ENCODE measurements at regions not wholly inside any gene's neighbourhood (a gene's known extent, or its start where the extent isn't known, plus 50 kb on each side); places are given as distances from the start of the nearest gene placed in this dataset.

- Mint-ChIP-seq H3K27ac (ENCODE audit: unreplicated experiment) (no peak overlapping the region), H3K4me1 (ENCODE audit: low read depth, unreplicated experiment) (no peaks in the 10 kb centered on the region), H3K36me3 (ENCODE audit: insufficient read depth, unreplicated experiment) (no peaks in the 10 kb centered on the region), H3K27me3 (ENCODE audit: insufficient read depth, unreplicated experiment) (no peaks in the 10 kb centered on the region), H3K4me3 (ENCODE audit: unreplicated experiment) (no peak overlapping the region), H3K9me3 (ENCODE audit: unreplicated experiment) (no peaks in the 10 kb centered on the region)
- ChIA-PET CTCF (no interaction called here), POLR2A (no interaction called here)
- H3K27me3 ChIP-seq (replicated peaks; ENCODE audit: control insufficient read depth, insufficient read depth, low read length), result no peaks in the 10 kb centered on the region
- H3K4me1 ChIP-seq, result no peaks in the 10 kb centered on the region
- no peaks in the 10 kb centered on the region for H3K36me3 ChIP-seq (ENCODE audit: control insufficient read depth, insufficient read depth, low read length)
- no peaks in the 10 kb centered on the region for H3K9me3 ChIP-seq
- TF ChIP-seq, protein P1, sequence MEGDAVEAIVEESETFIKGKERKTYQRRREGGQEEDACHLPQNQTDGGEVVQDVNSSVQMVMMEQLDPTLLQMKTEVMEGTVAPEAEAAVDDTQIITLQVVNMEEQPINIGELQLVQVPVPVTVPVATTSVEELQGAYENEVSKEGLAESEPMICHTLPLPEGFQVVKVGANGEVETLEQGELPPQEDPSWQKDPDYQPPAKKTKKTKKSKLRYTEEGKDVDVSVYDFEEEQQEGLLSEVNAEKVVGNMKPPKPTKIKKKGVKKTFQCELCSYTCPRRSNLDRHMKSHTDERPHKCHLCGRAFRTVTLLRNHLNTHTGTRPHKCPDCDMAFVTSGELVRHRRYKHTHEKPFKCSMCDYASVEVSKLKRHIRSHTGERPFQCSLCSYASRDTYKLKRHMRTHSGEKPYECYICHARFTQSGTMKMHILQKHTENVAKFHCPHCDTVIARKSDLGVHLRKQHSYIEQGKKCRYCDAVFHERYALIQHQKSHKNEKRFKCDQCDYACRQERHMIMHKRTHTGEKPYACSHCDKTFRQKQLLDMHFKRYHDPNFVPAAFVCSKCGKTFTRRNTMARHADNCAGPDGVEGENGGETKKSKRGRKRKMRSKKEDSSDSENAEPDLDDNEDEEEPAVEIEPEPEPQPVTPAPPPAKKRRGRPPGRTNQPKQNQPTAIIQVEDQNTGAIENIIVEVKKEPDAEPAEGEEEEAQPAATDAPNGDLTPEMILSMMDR (IDR thresholded peaks at IDR 0.05; ENCODE audit: insufficient read depth in 1 of 2, low read depth in 1 of 2, low read length in 1 of 2, severe bottlenecking in 1 of 2, unreplicated experiment in 1 of 2), result no peak
- DNase-seq, result no peak
- intact Hi-C loops (cut with micrococcal nuclease; ENCODE audit: unreplicated experiment), result no loop called here
- no TSS peak for BruUV-seq (replicated peaks)
- H3K4me3 ChIP-seq (ENCODE audit: low read depth, low read length), result no peak overlapping the region
These were observed 88.6 kb downstream of the GLI2 start for GRCh38 chr2:120824246-120824645.

DNA sequence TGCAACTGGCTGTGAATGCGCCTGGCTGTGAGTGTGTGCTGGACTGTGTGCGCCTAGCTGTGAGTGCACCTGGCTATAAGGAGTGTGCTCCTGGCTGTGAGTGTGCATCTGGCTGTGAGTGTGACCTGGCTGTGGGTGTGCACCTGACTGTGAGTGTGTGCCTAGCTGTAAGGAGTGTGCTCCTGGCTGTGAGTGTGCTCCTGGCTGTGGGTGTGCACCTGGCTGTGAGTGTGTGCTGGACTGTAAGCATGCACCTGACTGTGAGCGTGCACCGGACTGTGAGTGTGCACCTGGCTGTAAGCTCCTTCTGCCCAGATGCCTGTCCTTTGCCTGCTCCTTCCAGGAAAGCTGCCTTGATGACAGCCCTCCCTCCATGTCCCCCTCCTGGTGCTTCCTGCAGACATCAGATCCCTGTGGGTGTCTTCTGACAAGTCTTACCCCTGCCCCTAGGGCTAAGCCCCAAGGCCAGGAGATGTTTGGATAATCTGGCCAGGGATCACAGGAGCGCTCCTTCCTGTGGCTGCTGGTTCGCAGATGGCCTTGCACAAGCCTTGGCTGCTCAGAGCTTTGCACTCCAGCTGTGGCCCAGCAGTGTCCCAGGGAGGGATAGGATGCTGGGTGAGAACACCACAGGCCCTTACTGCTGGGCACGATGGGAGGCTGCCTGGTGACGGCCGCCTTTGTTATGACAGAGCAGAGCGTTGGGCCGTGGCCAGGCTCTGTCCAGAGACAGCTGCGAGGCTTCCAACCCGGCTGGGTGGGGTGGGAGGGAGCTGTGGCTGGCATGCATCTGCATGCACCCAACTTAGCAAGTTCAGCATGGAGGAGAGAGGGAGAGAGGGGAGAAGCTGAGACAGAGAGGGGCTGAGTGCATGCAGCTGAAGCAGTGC, 89.9 kb downstream of the GLI2 start:
- DNase-seq, result no peak
- H3K27me3 ChIP-seq (replicated peaks; ENCODE audit: control insufficient read depth, insufficient read depth, low read length), result no peaks in the 10 kb centered on the region
- no peak overlapping the region for H3K4me3 ChIP-seq (ENCODE audit: low read depth, low read length)
- Mint-ChIP-seq H3K4me3 (ENCODE audit: unreplicated experiment) (no peak overlapping the region), H3K27ac (ENCODE audit: unreplicated experiment) (no peak overlapping the region), H3K4me1 (ENCODE audit: low read depth, unreplicated experiment) (no peaks in the 10 kb centered on the region), H3K27me3 (ENCODE audit: insufficient read depth, unreplicated experiment) (no peaks in the 10 kb centered on the region), H3K36me3 (ENCODE audit: insufficient read depth, unreplicated experiment) (no peaks in the 10 kb centered on the region), H3K9me3 (ENCODE audit: unreplicated experiment) (no peaks in the 10 kb centered on the region)
- CTCF ChIA-PET, result interaction anchor here (0.7 kb wide), 1 partner anchor 157 kb away, joined by 3 read pairs; no protein-coding TSS in a partner anchor
- no peaks in the 10 kb centered on the region for H3K4me1 ChIP-seq
- intact Hi-C loops (cut with micrococcal nuclease; ENCODE audit: unreplicated experiment), result no loop called here
- TF ChIP-seq, protein P1 (IDR thresholded peaks at IDR 0.05; ENCODE audit: insufficient read depth in 1 of 2, low read depth in 1 of 2, low read length in 1 of 2, severe bottlenecking in 1 of 2, unreplicated experiment in 1 of 2), result no peak
- POLR2A ChIA-PET, result no interaction called here
- no peaks in the 10 kb centered on the region for H3K9me3 ChIP-seq
- BruUV-seq (replicated peaks), result no TSS peak
- H3K36me3 ChIP-seq (ENCODE audit: control insufficient read depth, insufficient read depth, low read length), result no peaks in the 10 kb centered on the region

- Mint-ChIP-seq H3K27me3 (ENCODE audit: insufficient read depth, unreplicated experiment) (no peaks in the 10 kb centered on the region), H3K4me1 (ENCODE audit: low read depth, unreplicated experiment) (no peaks in the 10 kb centered on the region), H3K36me3 (ENCODE audit: insufficient read depth, unreplicated experiment) (no peaks in the 10 kb centered on the region), H3K9me3 (ENCODE audit: unreplicated experiment) (no peaks in the 10 kb centered on the region), H3K4me3 (ENCODE audit: unreplicated experiment) (no peak overlapping the region), H3K27ac (ENCODE audit: unreplicated experiment) (no peak overlapping the region)
- BruUV-seq (replicated peaks), result no TSS peak
- TF ChIP-seq, protein P1 (IDR thresholded peaks at IDR 0.05; ENCODE audit: insufficient read depth in 1 of 2, low read depth in 1 of 2, low read length in 1 of 2, severe bottlenecking in 1 of 2, unreplicated experiment in 1 of 2), result no peak
- H3K27me3 ChIP-seq (replicated peaks; ENCODE audit: control insufficient read depth, insufficient read depth, low read length), result no peaks in the 10 kb centered on the region
- no peaks in the 10 kb centered on the region for H3K36me3 ChIP-seq (ENCODE audit: control insufficient read depth, insufficient read depth, low read length)
- intact Hi-C loops (cut with micrococcal nuclease; ENCODE audit: unreplicated experiment), result no loop called here
- H3K4me1 ChIP-seq, result no peaks in the 10 kb centered on the region
- no peak for DNase-seq
- ChIA-PET CTCF (interaction anchor here (0.7 kb wide), 1 partner anchor 156 kb away, joined by 3 read pairs; no protein-coding TSS in a partner anchor), POLR2A (no interaction called here)
- H3K9me3 ChIP-seq, result no peaks in the 10 kb centered on the region
- no peak overlapping the region for H3K4me3 ChIP-seq (ENCODE audit: low read depth, low read length)
These were observed 90.6 kb downstream of the GLI2 start for GRCh38 chr2:120826260-120826648.

Measured in Caco-2 (cell line).